ENCODE measurements at regions not wholly inside any gene's neighbourhood (a gene's known extent, or its start where the extent isn't known, plus 50 kb on each side); places are given as distances from the start of the nearest gene placed in this dataset.

DNA sequence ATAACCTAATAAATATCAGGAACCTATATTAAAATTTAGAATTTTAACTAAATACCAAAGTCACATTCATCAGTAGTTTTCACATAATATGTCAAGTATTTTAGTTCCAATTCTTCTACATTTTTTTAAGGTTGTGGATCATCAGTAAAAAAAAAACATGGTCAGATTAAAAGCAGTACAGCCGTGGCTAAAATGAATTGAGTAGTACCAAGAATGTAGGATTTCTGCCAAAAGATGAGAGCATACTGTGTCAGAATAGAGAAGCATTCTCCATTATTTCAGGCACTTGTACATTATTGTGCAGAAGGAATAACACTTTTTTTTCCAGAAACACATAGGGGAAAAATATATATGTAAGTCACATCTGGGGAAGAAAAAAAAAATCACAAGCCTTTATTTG lies 1176.1 kb downstream of the CDH11 start:
- TF ChIP-seq, protein P1, sequence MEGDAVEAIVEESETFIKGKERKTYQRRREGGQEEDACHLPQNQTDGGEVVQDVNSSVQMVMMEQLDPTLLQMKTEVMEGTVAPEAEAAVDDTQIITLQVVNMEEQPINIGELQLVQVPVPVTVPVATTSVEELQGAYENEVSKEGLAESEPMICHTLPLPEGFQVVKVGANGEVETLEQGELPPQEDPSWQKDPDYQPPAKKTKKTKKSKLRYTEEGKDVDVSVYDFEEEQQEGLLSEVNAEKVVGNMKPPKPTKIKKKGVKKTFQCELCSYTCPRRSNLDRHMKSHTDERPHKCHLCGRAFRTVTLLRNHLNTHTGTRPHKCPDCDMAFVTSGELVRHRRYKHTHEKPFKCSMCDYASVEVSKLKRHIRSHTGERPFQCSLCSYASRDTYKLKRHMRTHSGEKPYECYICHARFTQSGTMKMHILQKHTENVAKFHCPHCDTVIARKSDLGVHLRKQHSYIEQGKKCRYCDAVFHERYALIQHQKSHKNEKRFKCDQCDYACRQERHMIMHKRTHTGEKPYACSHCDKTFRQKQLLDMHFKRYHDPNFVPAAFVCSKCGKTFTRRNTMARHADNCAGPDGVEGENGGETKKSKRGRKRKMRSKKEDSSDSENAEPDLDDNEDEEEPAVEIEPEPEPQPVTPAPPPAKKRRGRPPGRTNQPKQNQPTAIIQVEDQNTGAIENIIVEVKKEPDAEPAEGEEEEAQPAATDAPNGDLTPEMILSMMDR (IDR thresholded peaks at IDR 0.05; ENCODE audit: low read depth, low read length, poor library complexity, severe bottlenecking): no peak
- TF ChIP-seq EZH2phosphoT487 (IDR thresholded peaks at IDR 0.05; ENCODE audit: borderline replicate concordance, low read length): no peak

Measured in DOHH2 (cell line).